HG03558 (cell line): ENCODE measurements at regions not wholly inside any gene's neighbourhood (a gene's known extent, or its start where the extent isn't known, plus 50 kb on each side); places are given as distances from the start of the nearest gene placed in this dataset.
"Not testable (repeated sequence)": the region's sequence is repeated elsewhere in the genome, so short reads cannot be mapped to it uniquely, and the experiment has no call there.

ENCODE experiments used
- ATAC-seq: cut with Tn5 transposase; IDR thresholded peaks from one replicate; pipeline ENCODE4 v1.9.1; 2021; ENCODE audit warnings: moderate number of reproducible peaks; ENCODE audit not compliant: unreplicated experiment; ENCODE audit errors: extremely low read depth

GRCh38 chr5:89216606-89217005, 333.6 kb upstream of the MEF2C start:
- no peak for ATAC-seq

- no peak for ATAC-seq
Measured at GRCh38 chr5:89213573-89213972, 330.6 kb upstream of the MEF2C start.

GRCh38 chr5:89211836-89212235, 328.9 kb upstream of the MEF2C start:
- no peak for ATAC-seq

- no peak for ATAC-seq
Measured at GRCh38 chr5:89208811-89209210, 325.8 kb upstream of the MEF2C start.

- ATAC-seq: no peak
Measured at GRCh38 chr5:89208392-89208791, 325.4 kb upstream of the MEF2C start.

- no peak for ATAC-seq
Measured at GRCh38 chr5:89204756-89205155, 321.8 kb upstream of the MEF2C start.

- no peak for ATAC-seq
Measured at GRCh38 chr5:89203611-89204010, 320.6 kb upstream of the MEF2C start.

GRCh38 chr5:89200899-89201298, 317.9 kb upstream of the MEF2C start:
- no peak for ATAC-seq

- ATAC-seq: no peak
Measured at GRCh38 chr5:89199306-89199705, 316.3 kb upstream of the MEF2C start.

GRCh38 chr5:89191374-89191773, 308.4 kb upstream of the MEF2C start:
- ATAC-seq: no peak

GRCh38 chr5:89190515-89191265, 307.7 kb upstream of the MEF2C start:
- ATAC-seq: no peak

GRCh38 chr5:89187883-89188465, 305.0 kb upstream of the MEF2C start:
- no peak for ATAC-seq

- no peak for ATAC-seq
Measured at GRCh38 chr5:89187268-89187667, 304.3 kb upstream of the MEF2C start.

GRCh38 chr5:89181546-89181945, 298.6 kb upstream of the MEF2C start:
- ATAC-seq: no peak

- ATAC-seq: no peak
Measured at GRCh38 chr5:89179731-89180130, 296.7 kb upstream of the MEF2C start.

GRCh38 chr5:89178541-89178940, 295.6 kb upstream of the MEF2C start:
- no peak for ATAC-seq

GRCh38 chr5:89173528-89173927, 290.5 kb upstream of the MEF2C start:
- ATAC-seq: no peak

GRCh38 chr5:89168766-89169165, 285.8 kb upstream of the MEF2C start:
- ATAC-seq: peak; percentile 73

GRCh38 chr5:89164703-89165102, 281.7 kb upstream of the MEF2C start:
- not testable (repeated sequence) for ATAC-seq

GRCh38 chr5:89156226-89156625, 273.2 kb upstream of the MEF2C start:
- ATAC-seq: no peak

GRCh38 chr5:89147031-89147430, 264.0 kb upstream of the MEF2C start:
- ATAC-seq: no peak

GRCh38 chr5:89137148-89137547, 254.2 kb upstream of the MEF2C start:
- ATAC-seq: no peak
